ENCODE measurements at regions not wholly inside any gene's neighbourhood (a gene's known extent, or its start where the extent isn't known, plus 50 kb on each side); places are given as distances from the start of the nearest gene placed in this dataset.

GRCh38 chrX:125826774-125827451, 339.2 kb downstream of the DCAF12L2 start:
- in situ Hi-C loops (cut with MboI; ENCODE audit: low sequenced_read_pairs, unreplicated experiment), result no loop called here
- no peak for TF ChIP-seq CTCF (IDR thresholded peaks at IDR 0.05; ENCODE audit: borderline replicate concordance, control extremely low read depth, extremely low read depth, insufficient read depth, missing control alignments)
- DNase-seq (ENCODE audit: low spot score), result no peak

- TF ChIP-seq CTCF (IDR thresholded peaks at IDR 0.05; ENCODE audit: borderline replicate concordance, control extremely low read depth, extremely low read depth, insufficient read depth, missing control alignments), result no peak
- no peak for DNase-seq (ENCODE audit: low spot score)
- in situ Hi-C loops (cut with MboI; ENCODE audit: low sequenced_read_pairs, unreplicated experiment), result no loop called here
Measured at GRCh38 chrX:125846271-125846670, 319.8 kb downstream of the DCAF12L2 start.

GRCh38 chrX:125850693-125851092, 315.4 kb downstream of the DCAF12L2 start:
- in situ Hi-C loops (cut with MboI; ENCODE audit: low sequenced_read_pairs, unreplicated experiment), result no loop called here
- TF ChIP-seq CTCF (IDR thresholded peaks at IDR 0.05; ENCODE audit: borderline replicate concordance, control extremely low read depth, extremely low read depth, insufficient read depth, missing control alignments), result no peak
- DNase-seq (ENCODE audit: low spot score), result no peak

DNA sequence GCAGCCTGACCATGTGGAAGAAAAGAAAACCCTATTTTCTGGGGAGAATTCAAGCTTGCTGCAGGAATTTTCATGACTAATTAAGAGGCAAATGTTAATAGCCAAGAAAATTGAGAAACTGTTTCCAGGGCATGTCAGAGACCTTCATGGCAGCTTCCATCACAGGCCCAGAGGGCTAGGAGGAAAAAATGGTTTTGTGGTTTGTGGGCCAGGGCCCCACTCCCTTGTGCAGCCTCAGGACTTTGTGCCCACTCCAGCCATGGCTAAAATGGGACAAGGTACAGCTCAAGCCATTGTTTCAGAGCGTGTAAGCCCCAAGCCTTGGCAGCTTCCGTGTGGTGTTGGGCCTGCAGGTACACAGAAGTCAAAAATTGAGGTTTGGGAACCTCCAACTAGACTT, 282.9 kb downstream of the DCAF12L2 start:
- no peak for TF ChIP-seq CTCF (IDR thresholded peaks at IDR 0.05; ENCODE audit: borderline replicate concordance, control extremely low read depth, extremely low read depth, insufficient read depth, missing control alignments)
- in situ Hi-C loops (cut with MboI; ENCODE audit: low sequenced_read_pairs, unreplicated experiment), result no loop called here
- no peak for DNase-seq (ENCODE audit: low spot score)

DNA sequence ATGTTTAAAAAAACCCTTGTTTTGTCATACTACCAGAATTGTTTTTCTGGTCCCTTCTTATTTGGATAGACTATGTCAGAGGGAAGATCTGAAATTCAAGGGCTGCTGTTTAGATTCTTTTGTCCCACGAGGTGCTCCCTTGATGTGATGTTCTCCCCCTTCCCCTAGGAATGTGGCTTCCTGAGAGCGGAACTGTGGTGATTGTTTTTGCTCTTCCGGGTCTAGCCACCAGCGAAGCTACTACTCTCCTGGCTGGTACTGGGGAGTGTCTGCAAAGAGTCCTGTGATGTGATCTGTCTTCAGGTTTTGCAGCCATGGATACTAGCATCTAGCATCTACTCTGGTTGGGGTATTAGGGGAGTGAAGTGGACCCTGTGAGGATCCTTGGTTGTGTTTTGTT, 271.1 kb downstream of the DCAF12L2 start:
- TF ChIP-seq CTCF (IDR thresholded peaks at IDR 0.05; ENCODE audit: borderline replicate concordance, control extremely low read depth, extremely low read depth, insufficient read depth, missing control alignments), result no peak
- in situ Hi-C loops (cut with MboI; ENCODE audit: low sequenced_read_pairs, unreplicated experiment), result no loop called here
- DNase-seq (ENCODE audit: low spot score), result no peak

DNA sequence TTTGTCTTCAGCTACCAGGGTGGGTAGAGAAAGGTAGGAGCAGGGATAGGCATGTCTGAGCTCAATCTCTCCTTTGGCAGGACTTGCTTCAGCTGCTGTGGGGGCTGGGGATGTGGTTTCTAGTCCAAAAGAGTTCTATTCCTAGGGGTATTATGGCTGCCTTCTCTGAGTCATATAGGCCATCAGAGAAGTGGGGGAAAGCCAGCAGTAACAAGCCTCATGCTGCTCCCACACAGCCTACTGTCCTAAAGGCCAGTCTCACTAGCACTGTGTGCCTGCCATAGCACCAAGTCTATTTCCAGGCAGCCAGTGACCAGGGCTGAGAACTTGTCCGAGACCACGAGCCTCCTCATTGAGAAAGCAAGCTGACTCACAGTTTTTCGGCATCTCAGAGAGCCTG, 270.6 kb downstream of the DCAF12L2 start:
- in situ Hi-C loops (cut with MboI; ENCODE audit: low sequenced_read_pairs, unreplicated experiment), result no loop called here
- no peak for DNase-seq (ENCODE audit: low spot score)
- TF ChIP-seq CTCF (IDR thresholded peaks at IDR 0.05; ENCODE audit: borderline replicate concordance, control extremely low read depth, extremely low read depth, insufficient read depth, missing control alignments), result no peak
